SIG-M5 treated with dmso at 0.1 percent for 504 hours (cell line): ENCODE measurements at regions not wholly inside any gene's neighbourhood (a gene's known extent, or its start where the extent isn't known, plus 50 kb on each side); places are given as distances from the start of the nearest gene placed in this dataset.
"Not testable (repeated sequence)": the region's sequence is repeated elsewhere in the genome, so short reads cannot be mapped to it uniquely, and the experiment has no call there.

Experiments used
- DNase-seq: peaks from one replicate; lab custom pipeline; 2025; ENCODE audit not compliant: unreplicated experiment; lab: John Stamatoyannopoulos, UW

DNA sequence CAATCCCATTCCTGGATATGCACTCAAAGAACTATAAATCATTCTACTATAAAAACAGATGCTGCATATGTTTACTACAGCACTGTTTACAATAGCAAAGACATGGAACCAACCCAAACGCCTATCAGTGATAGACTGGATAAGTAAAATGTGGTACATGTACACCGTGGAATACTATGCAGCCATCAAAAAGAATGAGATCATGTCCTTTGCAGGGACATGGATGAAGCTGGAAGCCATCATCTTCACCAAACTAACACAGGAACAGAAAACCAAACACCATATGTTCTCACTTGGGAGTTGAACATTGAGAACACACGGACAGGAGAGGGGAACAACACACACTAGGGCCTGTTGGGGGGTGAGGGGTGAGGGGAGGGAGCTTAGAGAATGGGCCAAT, 274.9 kb upstream of the KIAA1217 start:
- DNase-seq: not testable (repeated sequence)

DNA sequence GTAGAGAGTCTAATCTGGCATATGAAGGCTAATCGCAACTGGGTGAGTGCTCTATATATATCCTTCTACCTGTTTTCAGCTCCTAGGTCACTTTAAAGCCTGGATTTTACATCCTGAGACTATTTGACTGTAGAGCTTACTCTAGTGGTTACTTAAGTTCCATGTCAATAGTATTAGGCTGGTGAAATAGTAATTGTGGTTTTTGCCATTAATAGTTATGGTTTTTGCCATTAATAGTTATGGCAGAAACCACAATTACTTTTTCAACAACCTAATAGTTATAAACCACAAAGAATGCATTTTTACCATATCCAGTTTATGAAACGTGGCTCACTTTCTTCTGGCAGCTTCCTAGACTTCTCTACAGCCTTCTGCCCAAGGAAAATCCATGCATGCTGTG, 263.1 kb upstream of the KIAA1217 start:
- DNase-seq: no peak

DNA sequence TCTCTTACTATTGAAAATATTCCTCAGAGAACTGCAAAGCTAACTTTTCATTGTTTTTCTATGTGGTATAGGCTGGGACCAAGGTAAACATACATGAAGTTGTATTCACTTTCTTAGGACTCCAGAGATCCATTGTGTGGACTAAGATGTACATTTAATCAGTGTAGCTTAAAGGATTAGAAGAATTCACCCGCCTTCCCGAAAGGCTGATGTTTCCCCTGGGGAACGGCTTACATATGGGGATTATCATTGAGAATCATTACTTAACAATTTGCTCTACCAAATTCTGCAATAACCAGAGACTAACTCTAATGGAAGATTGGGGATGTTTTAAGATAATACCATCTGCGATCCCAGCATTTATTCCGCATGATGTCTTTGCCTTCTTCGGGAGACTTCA, 257.1 kb upstream of the KIAA1217 start:
- no peak for DNase-seq

- DNase-seq: no peak
These were observed 253.3 kb upstream of the KIAA1217 start for GRCh38 chr10:23955456-23956225.

DNA sequence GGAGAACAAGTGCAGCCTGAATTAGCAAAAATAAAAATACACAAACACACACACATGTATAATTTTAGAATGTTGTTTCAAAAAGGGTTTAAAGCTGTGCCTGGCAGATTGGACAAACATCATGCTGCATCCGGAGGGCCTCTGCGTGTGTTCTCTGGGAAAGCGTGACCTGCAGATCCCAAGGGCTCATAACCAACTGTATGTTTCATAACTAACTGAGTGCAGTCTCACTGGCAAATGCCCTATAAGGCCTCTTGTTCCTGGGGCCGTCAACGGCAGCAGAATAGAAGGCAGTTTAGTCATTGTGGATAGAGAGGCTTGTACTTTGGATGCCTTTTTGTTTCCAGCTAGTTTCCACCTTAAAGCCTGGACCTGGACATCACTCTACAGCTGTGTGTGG, 243.8 kb upstream of the KIAA1217 start:
- DNase-seq: no peak

DNA sequence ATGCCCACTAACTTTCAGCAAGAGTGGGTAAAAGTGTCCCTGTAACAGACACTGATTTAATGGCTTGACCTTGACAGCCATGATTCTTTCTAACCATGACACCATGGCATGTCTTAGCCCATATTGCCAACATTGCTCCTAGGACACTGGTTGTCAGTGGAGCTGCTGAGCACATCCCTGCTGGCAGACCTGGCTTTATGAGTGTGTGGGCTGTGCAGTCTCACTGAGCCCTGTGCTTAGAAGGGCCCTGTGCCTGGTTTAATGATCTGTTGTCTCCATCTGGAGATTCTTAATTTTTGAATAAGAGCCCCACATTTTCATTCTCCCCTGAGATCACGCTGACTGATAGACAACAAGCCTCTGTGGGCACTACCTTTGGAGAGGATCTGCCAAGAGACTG, 243.1 kb upstream of the KIAA1217 start:
- no peak for DNase-seq

- no peak for DNase-seq
These were observed 242.4 kb upstream of the KIAA1217 start for GRCh38 chr10:23966504-23967051.

DNA sequence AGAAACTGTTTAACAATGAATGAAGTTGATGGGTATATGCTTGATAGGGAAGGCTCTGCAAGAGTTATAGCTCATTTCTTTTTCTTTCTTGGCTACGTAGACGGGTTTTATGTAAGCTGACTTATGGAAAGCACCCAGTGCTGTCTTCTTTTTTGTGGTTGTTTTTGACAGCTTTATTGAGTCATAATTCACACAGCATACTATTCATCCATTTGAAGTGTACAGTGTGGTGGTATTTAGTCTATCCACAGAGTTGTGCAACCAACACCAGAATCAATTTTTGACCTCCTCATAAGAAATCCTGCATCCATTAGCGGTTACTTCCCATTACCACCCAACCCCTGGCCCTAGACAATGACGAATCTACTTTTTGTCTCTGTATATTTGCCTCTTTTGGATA, 240.6 kb upstream of the KIAA1217 start:
- DNase-seq: peak; percentile 4

DNA sequence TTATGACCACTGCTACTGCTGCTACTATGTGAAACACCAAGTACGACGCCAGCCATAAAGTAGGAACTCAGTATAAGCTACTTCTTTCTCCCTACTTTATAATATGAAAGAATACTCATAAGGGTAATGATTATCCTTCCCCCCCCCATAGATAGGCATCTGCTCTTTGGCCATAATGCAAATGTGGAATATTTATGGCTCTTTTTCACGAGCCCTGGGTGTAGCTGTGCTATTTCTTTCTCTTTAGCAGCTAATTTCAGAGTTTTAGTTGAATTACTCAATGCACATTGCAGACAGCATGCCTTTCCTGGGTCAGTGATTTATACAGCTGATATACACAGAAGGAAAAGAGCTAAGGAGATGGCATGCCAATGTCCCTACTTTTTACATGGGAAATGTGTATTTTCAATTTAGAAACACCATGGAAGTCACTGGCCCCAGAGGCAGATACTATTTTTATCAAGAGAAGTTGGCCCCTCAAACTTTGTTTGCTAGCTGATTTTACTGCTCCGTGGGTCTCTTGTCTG, 234.1 kb upstream of the KIAA1217 start:
- no peak for DNase-seq

GRCh38 chr10:23975431-23975830, 233.5 kb upstream of the KIAA1217 start:
- DNase-seq: no peak

- no peak for DNase-seq
These were observed 232.7 kb upstream of the KIAA1217 start for GRCh38 chr10:23976275-23976674.

DNA sequence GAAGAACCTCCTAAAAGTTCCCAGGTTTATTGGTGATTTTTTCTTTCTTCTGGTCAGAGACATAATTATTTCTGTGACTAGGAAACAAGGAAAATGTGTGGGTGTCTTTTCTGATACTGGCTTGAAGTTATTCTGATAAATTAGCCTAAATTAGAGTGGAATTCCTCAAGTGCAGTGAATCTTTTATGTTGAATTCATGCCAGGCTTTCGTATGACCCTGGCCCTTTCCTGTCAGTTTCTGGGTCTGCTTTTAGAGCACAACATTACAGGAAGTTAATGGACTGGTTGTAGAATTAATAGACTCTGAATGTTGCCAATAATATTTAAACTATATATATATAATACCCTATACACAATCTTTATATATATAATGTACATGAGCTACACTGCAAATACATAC, 230.6 kb upstream of the KIAA1217 start:
- DNase-seq: no peak

- DNase-seq: no peak
These were observed 228.8 kb upstream of the KIAA1217 start for GRCh38 chr10:23980094-23980493.

DNA sequence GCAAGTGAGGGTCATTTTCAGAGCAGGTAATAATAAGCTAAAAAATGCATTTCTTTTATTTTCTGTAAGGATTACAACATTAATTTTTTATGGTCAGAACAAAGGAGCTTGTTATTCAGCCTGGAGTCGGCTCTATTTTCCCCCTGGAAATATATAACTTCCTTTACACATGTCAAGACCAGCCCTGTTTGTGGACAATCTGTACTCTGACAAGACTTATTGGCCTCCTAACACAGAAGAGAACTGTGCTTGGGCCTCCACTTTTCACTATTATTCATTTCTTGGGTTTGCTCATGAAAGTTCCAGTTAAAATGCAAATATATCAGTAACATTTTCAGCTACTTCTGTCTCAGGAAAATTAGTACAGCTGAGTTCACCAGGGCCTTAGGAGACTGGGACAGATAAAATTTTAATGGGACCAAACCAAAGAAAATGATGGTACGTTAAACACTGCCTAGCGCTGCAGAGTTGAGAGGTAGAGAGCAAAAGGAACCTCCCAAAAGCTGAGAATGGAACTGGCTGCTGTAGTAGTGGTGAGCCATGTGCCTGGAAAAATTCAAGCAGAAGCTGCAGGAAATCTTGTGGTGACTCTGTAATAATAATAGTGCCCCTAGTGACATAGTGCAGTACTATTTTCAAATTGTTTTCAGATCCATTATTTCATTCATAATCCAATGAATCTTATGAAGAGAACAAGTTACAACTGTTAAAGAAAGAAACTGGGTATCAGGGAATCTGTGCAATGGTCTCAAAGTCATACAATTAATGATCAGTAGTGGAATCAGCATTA, 227.2 kb upstream of the KIAA1217 start:
- DNase-seq: peak; percentile 8

GRCh38 chr10:23984405-23984804, 224.5 kb upstream of the KIAA1217 start:
- not testable (repeated sequence) for DNase-seq

DNA sequence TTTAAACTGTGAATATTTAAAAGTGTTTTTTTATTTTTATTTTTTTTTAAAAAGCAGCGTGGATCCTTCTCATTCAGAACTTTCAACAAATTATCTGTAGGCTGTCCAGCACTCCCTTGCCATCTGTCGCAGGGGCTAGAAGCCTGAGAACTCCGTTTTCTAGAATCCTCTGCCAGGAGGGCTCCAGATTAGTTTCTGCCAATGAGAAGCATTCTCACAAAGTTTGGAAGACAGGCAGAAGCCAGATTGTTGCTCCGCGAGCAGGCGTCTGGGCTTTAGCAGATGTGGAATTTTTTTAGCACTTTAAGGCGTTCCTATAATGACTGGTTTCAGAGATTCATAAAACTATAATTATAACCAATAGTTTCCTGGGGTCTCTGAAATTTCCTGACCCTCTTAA, 220.9 kb upstream of the KIAA1217 start:
- DNase-seq: no peak

GRCh38 chr10:23994459-23995046, 214.4 kb upstream of the KIAA1217 start:
- peak; percentile 35 for DNase-seq

GRCh38 chr10:23999445-23999844, 209.5 kb upstream of the KIAA1217 start:
- no peak for DNase-seq

GRCh38 chr10:24000271-24000813, 208.6 kb upstream of the KIAA1217 start:
- no peak for DNase-seq

DNA sequence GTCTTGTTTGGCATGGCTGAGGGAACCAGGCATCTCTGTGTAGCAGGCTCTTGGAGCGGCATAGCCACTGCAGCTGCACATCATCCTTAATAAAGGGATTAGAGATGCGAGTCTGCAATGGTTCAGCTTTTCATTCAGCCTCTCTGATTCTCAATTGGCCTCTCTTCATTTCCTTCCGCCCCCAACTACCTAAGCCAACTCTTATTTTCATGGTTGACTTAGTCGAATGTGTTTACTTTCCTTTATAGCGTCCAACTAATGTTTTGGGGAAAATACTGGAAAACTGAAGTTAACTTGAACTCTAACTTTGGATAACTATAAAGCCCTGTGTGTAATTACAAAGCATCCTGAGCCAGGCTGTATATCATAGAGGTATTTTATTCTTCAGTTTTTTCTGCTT, 202.2 kb upstream of the KIAA1217 start:
- no peak for DNase-seq

DNA sequence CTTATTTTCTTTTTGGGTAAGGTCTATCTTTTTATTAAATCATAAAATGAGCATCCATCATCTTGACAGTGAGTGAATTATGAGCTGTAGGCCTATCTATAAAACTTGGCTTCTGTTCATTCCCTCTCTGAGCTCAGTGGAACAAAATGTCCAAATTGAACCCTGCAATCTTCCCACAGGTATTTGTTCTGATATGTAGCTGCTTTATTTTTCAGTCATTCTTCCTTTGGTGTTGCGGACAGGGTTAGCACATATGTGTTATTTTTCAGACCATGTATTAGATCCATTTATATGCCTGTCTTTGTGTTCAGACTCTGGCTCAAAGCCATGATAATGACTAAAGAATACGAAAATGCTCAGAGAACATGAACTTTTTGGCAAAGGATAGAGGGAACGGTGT, 201.6 kb upstream of the KIAA1217 start:
- no peak for DNase-seq
